ENCODE measurements at regions not wholly inside any gene's neighbourhood (a gene's known extent, or its start where the extent isn't known, plus 50 kb on each side); places are given as distances from the start of the nearest gene placed in this dataset.

GRCh38 chr18:28666216-28666615, 489.3 kb upstream of the CDH2 start:
- no peak for DNase-seq
- no peaks in the 10 kb centered on the region for H3K36me3 ChIP-seq (ENCODE audit: control insufficient read depth in 1 of 2, insufficient read depth in 2 of 2, low read length in 2 of 2)
- H4K8ac ChIP-seq (ENCODE audit: low read depth, low read length), result no peak overlapping the region
- H3K18ac ChIP-seq (ENCODE audit: low read length), result no peak overlapping the region
- H2BK5ac ChIP-seq (ENCODE audit: low read depth, low read length, poor library complexity), result no peak overlapping the region
- H3K4me3 ChIP-seq (ENCODE audit: low read depth, low read length), result no peak overlapping the region
- no peaks in the 10 kb centered on the region for H3K79me2 ChIP-seq (ENCODE audit: control insufficient read depth, insufficient read depth, low read length, poor library complexity)
- no peaks in the 10 kb centered on the region for H3K79me1 ChIP-seq (ENCODE audit: low read length)
- H2BK120ac ChIP-seq (ENCODE audit: insufficient read depth, low read length, poor library complexity), result no peak overlapping the region
- no peak overlapping the region for H4K12ac ChIP-seq (ENCODE audit: low read depth, low read length)
- no peak overlapping the region for H4K91ac ChIP-seq (ENCODE audit: low read depth, low read length)
- H3K23ac ChIP-seq (ENCODE audit: low read length), result no peak overlapping the region
- H3K4me2 ChIP-seq (ENCODE audit: low read length), result no peak overlapping the region
- no peak overlapping the region for H2BK12ac ChIP-seq (ENCODE audit: low read length)
- no peaks in the 10 kb centered on the region for H3K4me1 ChIP-seq (ENCODE audit: control insufficient read depth in 1 of 2, insufficient read depth in 2 of 2, low read length in 2 of 2)
- H3K9me3 ChIP-seq (ENCODE audit: insufficient read depth, low read depth, low read length), result no peaks in the 10 kb centered on the region
- H3K27ac ChIP-seq (ENCODE audit: low read depth, low read length), result no peak overlapping the region
- no peak overlapping the region for H3K9ac ChIP-seq (ENCODE audit: low read length)
- H2AFZ ChIP-seq (ENCODE audit: insufficient read depth, low read length, poor library complexity), result no peak overlapping the region
- no peak overlapping the region for H3K14ac ChIP-seq (ENCODE audit: low read length)
- H2AK5ac ChIP-seq (ENCODE audit: low read length), result no peak overlapping the region
- no peak overlapping the region for H3K4ac ChIP-seq (ENCODE audit: low read depth, low read length)
- no peaks in the 10 kb centered on the region for H3K27me3 ChIP-seq (ENCODE audit: insufficient read depth, low read length)

- DNase-seq, result no peak
- H3K36me3 ChIP-seq (ENCODE audit: control insufficient read depth in 1 of 2, insufficient read depth in 2 of 2, low read length in 2 of 2), result no peaks in the 10 kb centered on the region
- H4K8ac ChIP-seq (ENCODE audit: low read depth, low read length), result no peak overlapping the region
- no peaks in the 10 kb centered on the region for H3K79me1 ChIP-seq (ENCODE audit: low read length)
- no peak overlapping the region for H3K4ac ChIP-seq (ENCODE audit: low read depth, low read length)
- no peak overlapping the region for H4K91ac ChIP-seq (ENCODE audit: low read depth, low read length)
- H3K23ac ChIP-seq (ENCODE audit: low read length), result no peak overlapping the region
- H3K4me1 ChIP-seq (ENCODE audit: control insufficient read depth in 1 of 2, insufficient read depth in 2 of 2, low read length in 2 of 2), result no peaks in the 10 kb centered on the region
- H3K14ac ChIP-seq (ENCODE audit: low read length), result no peak overlapping the region
- H4K12ac ChIP-seq (ENCODE audit: low read depth, low read length), result no peak overlapping the region
- no peaks in the 10 kb centered on the region for H3K79me2 ChIP-seq (ENCODE audit: control insufficient read depth, insufficient read depth, low read length, poor library complexity)
- no peak overlapping the region for H3K4me3 ChIP-seq (ENCODE audit: low read depth, low read length)
- H2AFZ ChIP-seq (ENCODE audit: insufficient read depth, low read length, poor library complexity), result no peak overlapping the region
- H3K18ac ChIP-seq (ENCODE audit: low read length), result no peak overlapping the region
- no CpG with 5 or more reads among the region's 1 CpG for WGBS (ENCODE audit: extremely low coverage, insufficient coverage, insufficient read length)
- H3K9me3 ChIP-seq (ENCODE audit: insufficient read depth, low read depth, low read length), result no peaks in the 10 kb centered on the region
- no peaks in the 10 kb centered on the region for H3K27me3 ChIP-seq (ENCODE audit: insufficient read depth, low read length)
- no peak overlapping the region for H2BK120ac ChIP-seq (ENCODE audit: insufficient read depth, low read length, poor library complexity)
- H2AK5ac ChIP-seq (ENCODE audit: low read length), result no peak overlapping the region
- no peak overlapping the region for H3K9ac ChIP-seq (ENCODE audit: low read length)
- no peak overlapping the region for H2BK12ac ChIP-seq (ENCODE audit: low read length)
- no peak overlapping the region for H3K27ac ChIP-seq (ENCODE audit: low read depth, low read length)
- H2BK5ac ChIP-seq (ENCODE audit: low read depth, low read length, poor library complexity), result no peak overlapping the region
- H3K4me2 ChIP-seq (ENCODE audit: low read length), result no peak overlapping the region
These were observed 481.0 kb upstream of the CDH2 start for GRCh38 chr18:28657961-28658360.

GRCh38 chr18:28652654-28653053, 475.7 kb upstream of the CDH2 start:
- Histone ChIP-seq H3K79me2 (ENCODE audit: control insufficient read depth, insufficient read depth, low read length, poor library complexity) (no peaks in the 10 kb centered on the region), H3K4ac (ENCODE audit: low read depth, low read length) (no peak overlapping the region), H3K9me3 (ENCODE audit: insufficient read depth, low read depth, low read length) (no peaks in the 10 kb centered on the region), H3K27me3 (ENCODE audit: insufficient read depth, low read length) (no peaks in the 10 kb centered on the region), H3K4me1 (ENCODE audit: control insufficient read depth in 1 of 2, insufficient read depth in 2 of 2, low read length in 2 of 2) (no peaks in the 10 kb centered on the region), H2AK5ac (ENCODE audit: low read length) (no peak overlapping the region), H3K27ac (ENCODE audit: low read depth, low read length) (no peak overlapping the region), H3K4me2 (ENCODE audit: low read length) (no peak overlapping the region), H4K8ac (ENCODE audit: low read depth, low read length) (no peak overlapping the region), H3K79me1 (ENCODE audit: low read length) (no peaks in the 10 kb centered on the region), H3K4me3 (ENCODE audit: low read depth, low read length) (no peak overlapping the region), H3K23ac (ENCODE audit: low read length) (no peak overlapping the region), H3K18ac (ENCODE audit: low read length) (no peak overlapping the region), H4K12ac (ENCODE audit: low read depth, low read length) (no peak overlapping the region), H3K9ac (ENCODE audit: low read length) (no peak overlapping the region), H4K91ac (ENCODE audit: low read depth, low read length) (no peak overlapping the region), H2BK120ac (ENCODE audit: insufficient read depth, low read length, poor library complexity) (no peak overlapping the region), H2AFZ (ENCODE audit: insufficient read depth, low read length, poor library complexity) (no peak overlapping the region), H2BK12ac (ENCODE audit: low read length) (no peak overlapping the region), H3K14ac (ENCODE audit: low read length) (no peak overlapping the region), H2BK5ac (ENCODE audit: low read depth, low read length, poor library complexity) (no peak overlapping the region), H3K36me3 (ENCODE audit: control insufficient read depth in 1 of 2, insufficient read depth in 2 of 2, low read length in 2 of 2) (no peaks in the 10 kb centered on the region)
- WGBS (ENCODE audit: extremely low coverage, insufficient coverage, insufficient read length), result no CpG with 5 or more reads among the region's 3 CpGs
- no peak for DNase-seq

DNA sequence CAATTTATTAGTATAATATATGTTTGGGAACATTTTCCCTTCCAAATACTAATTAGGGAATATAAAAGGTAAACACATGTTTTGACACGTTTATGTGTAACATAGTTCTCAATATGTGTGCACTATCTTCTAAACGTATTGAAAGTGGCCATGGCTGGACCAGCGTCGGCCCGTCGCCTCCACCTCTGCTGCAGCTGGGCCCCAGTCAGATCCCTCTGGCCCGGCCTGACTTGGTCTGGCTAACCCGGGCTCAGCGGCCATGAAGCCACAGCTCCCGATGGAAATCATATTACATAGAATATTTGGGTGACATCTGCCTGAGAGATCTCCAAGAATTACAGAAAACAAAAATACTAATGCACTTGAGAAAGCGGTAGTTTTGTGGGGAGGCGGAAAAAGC, 474.4 kb upstream of the CDH2 start:
- Histone ChIP-seq H2AFZ (ENCODE audit: insufficient read depth, low read length, poor library complexity) (no peak overlapping the region), H3K9me3 (ENCODE audit: insufficient read depth, low read depth, low read length) (no peaks in the 10 kb centered on the region), H3K79me1 (ENCODE audit: low read length) (no peaks in the 10 kb centered on the region), H4K91ac (ENCODE audit: low read depth, low read length) (no peak overlapping the region), H3K27ac (ENCODE audit: low read depth, low read length) (no peak overlapping the region), H2AK5ac (ENCODE audit: low read length) (no peak overlapping the region), H4K8ac (ENCODE audit: low read depth, low read length) (no peak overlapping the region), H3K14ac (ENCODE audit: low read length) (no peak overlapping the region), H3K4me3 (ENCODE audit: low read depth, low read length) (no peak overlapping the region), H2BK5ac (ENCODE audit: low read depth, low read length, poor library complexity) (no peak overlapping the region), H4K12ac (ENCODE audit: low read depth, low read length) (no peak overlapping the region), H3K4ac (ENCODE audit: low read depth, low read length) (no peak overlapping the region), H2BK120ac (ENCODE audit: insufficient read depth, low read length, poor library complexity) (no peak overlapping the region), H3K18ac (ENCODE audit: low read length) (no peak overlapping the region), H3K4me1 (ENCODE audit: control insufficient read depth in 1 of 2, insufficient read depth in 2 of 2, low read length in 2 of 2) (no peaks in the 10 kb centered on the region), H3K36me3 (ENCODE audit: control insufficient read depth in 1 of 2, insufficient read depth in 2 of 2, low read length in 2 of 2) (no peaks in the 10 kb centered on the region), H3K9ac (ENCODE audit: low read length) (no peak overlapping the region), H3K23ac (ENCODE audit: low read length) (no peak overlapping the region), H3K4me2 (ENCODE audit: low read length) (no peak overlapping the region), H3K27me3 (ENCODE audit: insufficient read depth, low read length) (no peaks in the 10 kb centered on the region), H2BK12ac (ENCODE audit: low read length) (no peak overlapping the region), H3K79me2 (ENCODE audit: control insufficient read depth, insufficient read depth, low read length, poor library complexity) (no peaks in the 10 kb centered on the region)
- no CpG with 5 or more reads among the region's 12 CpGs for WGBS (ENCODE audit: extremely low coverage, insufficient coverage, insufficient read length)
- no peak for DNase-seq

DNA sequence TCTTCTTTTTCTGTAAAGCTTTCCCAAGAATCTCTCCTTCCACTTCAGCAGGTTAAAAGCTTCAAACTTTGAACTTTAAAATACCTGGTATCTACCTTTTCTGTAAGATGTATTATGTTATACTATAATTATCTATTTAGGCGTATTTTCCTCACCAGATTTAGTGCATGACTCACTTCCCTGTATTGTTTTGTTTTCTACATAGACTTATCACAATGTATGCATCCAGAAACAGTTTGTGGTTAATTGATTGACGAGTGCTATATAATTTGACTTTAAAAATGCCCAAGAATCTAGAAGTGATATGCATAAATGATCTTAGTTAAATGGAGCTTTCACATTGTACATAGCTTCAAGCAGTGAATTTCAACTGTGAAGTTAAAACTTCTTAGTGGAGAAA, 473.9 kb upstream of the CDH2 start:
- no peak overlapping the region for H3K14ac ChIP-seq (ENCODE audit: low read length)
- H3K36me3 ChIP-seq (ENCODE audit: control insufficient read depth in 1 of 2, insufficient read depth in 2 of 2, low read length in 2 of 2), result no peaks in the 10 kb centered on the region
- no CpG with 5 or more reads among the region's 2 CpGs for WGBS (ENCODE audit: extremely low coverage, insufficient coverage, insufficient read length)
- no peaks in the 10 kb centered on the region for H3K4me1 ChIP-seq (ENCODE audit: control insufficient read depth in 1 of 2, insufficient read depth in 2 of 2, low read length in 2 of 2)
- H4K91ac ChIP-seq (ENCODE audit: low read depth, low read length), result no peak overlapping the region
- H3K79me1 ChIP-seq (ENCODE audit: low read length), result no peaks in the 10 kb centered on the region
- no peak overlapping the region for H2BK120ac ChIP-seq (ENCODE audit: insufficient read depth, low read length, poor library complexity)
- no peak overlapping the region for H3K9ac ChIP-seq (ENCODE audit: low read length)
- H4K12ac ChIP-seq (ENCODE audit: low read depth, low read length), result no peak overlapping the region
- no peak overlapping the region for H2BK5ac ChIP-seq (ENCODE audit: low read depth, low read length, poor library complexity)
- no peak overlapping the region for H3K4me2 ChIP-seq (ENCODE audit: low read length)
- H4K8ac ChIP-seq (ENCODE audit: low read depth, low read length), result no peak overlapping the region
- no peaks in the 10 kb centered on the region for H3K9me3 ChIP-seq (ENCODE audit: insufficient read depth, low read depth, low read length)
- no peak overlapping the region for H2BK12ac ChIP-seq (ENCODE audit: low read length)
- H3K27ac ChIP-seq (ENCODE audit: low read depth, low read length), result no peak overlapping the region
- no peak overlapping the region for H3K4ac ChIP-seq (ENCODE audit: low read depth, low read length)
- no peak overlapping the region for H2AFZ ChIP-seq (ENCODE audit: insufficient read depth, low read length, poor library complexity)
- H3K27me3 ChIP-seq (ENCODE audit: insufficient read depth, low read length), result no peaks in the 10 kb centered on the region
- H3K4me3 ChIP-seq (ENCODE audit: low read depth, low read length), result no peak overlapping the region
- no peak overlapping the region for H3K18ac ChIP-seq (ENCODE audit: low read length)
- no peak overlapping the region for H2AK5ac ChIP-seq (ENCODE audit: low read length)
- no peak overlapping the region for H3K23ac ChIP-seq (ENCODE audit: low read length)
- DNase-seq, result no peak
- H3K79me2 ChIP-seq (ENCODE audit: control insufficient read depth, insufficient read depth, low read length, poor library complexity), result no peaks in the 10 kb centered on the region
